Immature natural killer cell (primary cell): ENCODE measurements at regions not wholly inside any gene's neighbourhood (a gene's known extent, or its start where the extent isn't known, plus 50 kb on each side); places are given as distances from the start of the nearest gene placed in this dataset.
"Not testable (repeated sequence)": the region's sequence is repeated elsewhere in the genome, so short reads cannot be mapped to it uniquely, and the experiment has no call there.

Source experiments
- DNase-seq, 3 donors: peaks; one replicate each; pipeline ENCODE4 v3.0.0; 2022; ENCODE audit warnings: mixed read lengths in 1 of 3
- H3K27ac Mint-ChIP-seq, 6 donors: one replicate each; pipeline ENCODE4 v1.8.0; 2020; ENCODE audit warnings: mixed read lengths in 6 of 6, mild to moderate bottlenecking in 5 of 6, inconsistent platforms in 4 of 6, moderate library complexity in 3 of 6
- H3K27me3 Mint-ChIP-seq, 3 donors: one replicate each; pipeline ENCODE4 v1.8.0; 2020 to 2021; ENCODE audit warnings: low read depth in 3 of 3, mild to moderate bottlenecking in 3 of 3, mixed read lengths in 3 of 3, moderate library complexity in 3 of 3, inconsistent platforms in 1 of 3
- H3K36me3 Mint-ChIP-seq, 3 donors: one replicate each; pipeline ENCODE4 v1.8.0; 2020; ENCODE audit warnings: mixed read lengths in 3 of 3, inconsistent platforms in 2 of 3, mild to moderate bottlenecking in 2 of 3
- H3K4me1 Mint-ChIP-seq, 2 donors: one replicate each; pipeline ENCODE4 v1.8.0; 2020; ENCODE audit warnings: inconsistent platforms in 2 of 2, mild to moderate bottlenecking in 2 of 2, mixed read lengths in 2 of 2, moderate library complexity in 1 of 2
- H3K4me3 Mint-ChIP-seq, 5 donors: one replicate each; pipeline ENCODE4 v1.8.0; 2020; ENCODE audit warnings: mild to moderate bottlenecking in 5 of 5, mixed read lengths in 5 of 5, inconsistent platforms in 3 of 5, moderate library complexity in 3 of 5
- H3K9me3 Mint-ChIP-seq, 6 donors: one replicate each; pipeline ENCODE4 v1.8.0; 2020; ENCODE audit warnings: mild to moderate bottlenecking in 6 of 6, mixed read lengths in 6 of 6, inconsistent platforms in 4 of 6, moderate library complexity in 3 of 6

DNA sequence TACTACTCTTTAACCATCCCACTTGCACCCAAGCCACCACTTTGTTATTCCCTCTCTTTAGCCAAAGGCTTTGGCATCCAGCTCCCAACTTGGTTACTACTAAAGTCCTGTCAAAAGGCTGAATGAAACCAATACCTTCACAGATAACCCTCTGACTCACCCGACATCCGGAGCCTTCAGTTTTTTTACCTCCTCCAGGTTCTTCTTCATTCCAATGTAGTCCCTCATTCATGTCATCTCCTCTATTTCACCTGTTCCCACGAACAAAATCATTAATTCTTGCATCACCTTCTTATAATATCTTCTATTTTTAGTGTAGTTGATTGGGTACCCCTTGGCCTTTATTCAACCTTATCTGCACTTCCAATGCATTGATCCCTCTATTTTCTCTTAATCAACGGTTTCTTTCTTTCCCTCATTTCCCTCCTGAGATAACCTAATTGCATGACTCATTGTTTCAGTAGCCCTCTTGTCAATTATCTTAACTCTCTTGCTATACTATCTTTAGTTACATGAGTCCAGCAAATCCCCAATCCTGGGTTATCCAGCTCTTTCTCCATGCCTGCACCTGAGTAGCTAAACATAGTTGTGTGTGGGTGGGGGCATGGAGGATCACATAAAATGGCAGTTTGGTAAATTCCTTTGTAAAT, 87.2 kb upstream of the COL1A2 start:
- no peak for DNase-seq
- H3K36me3 Mint-ChIP-seq: no peaks in the 10 kb centered on the region
- H3K9me3 Mint-ChIP-seq: peaks cover 0 to 9% (median 1%) of the 10 kb centered on the region in 6 donors
- no peak overlapping the region for H3K4me3 Mint-ChIP-seq
- no peak overlapping the region for H3K27ac Mint-ChIP-seq
- H3K4me1 Mint-ChIP-seq: no peaks in the 10 kb centered on the region
- peaks cover 0 to 2% (median 1%) of the 10 kb centered on the region in 3 donors for H3K27me3 Mint-ChIP-seq

- Mint-ChIP-seq H3K4me1 (no peaks in the 10 kb centered on the region), H3K27ac (no peak overlapping the region), H3K36me3 (no peaks in the 10 kb centered on the region), H3K27me3 (peaks cover 0 to 3% (median 2%) of the 10 kb centered on the region in 3 donors), H3K4me3 (no peak overlapping the region), H3K9me3 (peaks cover 0 to 9% (median under 1%) of the 10 kb centered on the region in 6 donors)
- no peak for DNase-seq
Measured at GRCh38 chr7:94311515-94311914, 83.2 kb upstream of the COL1A2 start.

DNA sequence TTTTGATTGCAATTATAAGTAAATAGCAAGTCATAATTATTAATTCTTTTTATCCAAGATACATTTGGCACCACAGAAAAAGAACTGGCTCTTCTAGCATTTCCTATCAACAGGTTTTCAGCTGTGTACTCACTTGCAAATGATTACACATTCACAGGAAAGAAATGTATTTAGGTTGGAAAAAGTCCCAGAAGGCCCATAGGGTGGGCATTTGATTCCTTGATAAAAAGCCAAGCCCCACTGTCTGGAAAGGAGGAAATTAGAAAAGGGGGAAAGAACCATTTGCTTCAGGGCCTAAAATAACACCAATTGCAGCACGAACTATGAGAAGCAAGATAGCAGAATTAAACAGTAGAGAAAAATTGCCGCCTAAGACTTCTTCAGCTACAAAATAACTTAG, 80.8 kb upstream of the COL1A2 start:
- H3K27ac Mint-ChIP-seq: no peak overlapping the region
- H3K36me3 Mint-ChIP-seq: no peaks in the 10 kb centered on the region
- peaks cover 0 to 9% (median 1%) of the 10 kb centered on the region in 6 donors for H3K9me3 Mint-ChIP-seq
- peaks cover 0 to 3% (median 2%) of the 10 kb centered on the region in 3 donors for H3K27me3 Mint-ChIP-seq
- H3K4me1 Mint-ChIP-seq: no peaks in the 10 kb centered on the region
- no peak for DNase-seq
- H3K4me3 Mint-ChIP-seq: no peak overlapping the region

DNA sequence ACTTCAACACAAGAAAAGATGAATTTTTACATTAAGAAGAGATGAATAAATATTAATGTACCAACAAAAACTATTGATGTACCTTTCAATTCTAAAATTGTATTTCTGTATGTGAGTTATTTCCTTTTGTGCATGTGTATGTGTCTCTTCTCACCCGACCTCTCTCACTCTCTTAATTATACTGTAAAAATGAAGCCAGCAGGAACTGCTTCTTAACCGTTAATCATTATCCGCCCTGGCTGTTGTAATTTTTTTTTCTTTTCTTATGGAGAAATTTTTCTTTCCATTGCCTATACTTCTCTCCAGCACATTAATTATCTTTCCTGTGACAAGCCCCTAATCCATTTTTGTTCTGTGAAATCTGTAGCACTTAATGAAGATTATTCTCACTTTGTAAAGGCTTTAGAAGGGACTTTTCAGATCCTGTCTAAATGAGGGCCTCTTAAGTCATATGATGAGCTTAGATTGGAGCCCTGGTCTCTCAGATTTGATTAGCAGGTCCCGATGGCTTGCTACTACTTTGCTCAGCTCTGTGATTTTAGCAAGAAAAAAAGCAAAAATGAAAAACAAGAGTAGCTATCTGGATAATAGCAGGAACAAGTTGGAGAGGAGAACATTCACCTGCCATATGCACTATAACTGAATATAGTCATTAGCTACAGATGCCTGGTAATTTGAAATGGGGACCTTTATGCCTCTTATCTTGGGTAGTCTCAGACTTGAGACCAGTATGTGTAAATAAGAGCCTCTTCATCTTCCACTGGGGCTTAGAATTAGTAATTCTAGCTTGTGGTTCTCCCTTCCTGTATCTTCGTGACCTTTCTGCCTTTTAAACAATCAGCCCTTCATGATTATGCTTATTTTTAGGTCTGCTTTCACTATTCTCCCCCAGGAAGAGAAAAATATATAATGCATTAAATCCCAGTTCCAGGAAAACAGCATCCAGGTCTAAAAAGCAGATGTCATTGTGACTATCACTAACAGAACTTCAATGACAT, 80.0 kb upstream of the COL1A2 start:
- Mint-ChIP-seq H3K36me3 (no peaks in the 10 kb centered on the region), H3K27me3 (peaks cover 1 to 3% (median 2%) of the 10 kb centered on the region in 3 donors), H3K4me3 (no peak overlapping the region), H3K4me1 (no peaks in the 10 kb centered on the region), H3K27ac (no peak overlapping the region), H3K9me3 (peaks cover 0 to 10% (median 2%) of the 10 kb centered on the region in 6 donors)
- DNase-seq: no peak

GRCh38 chr7:94321138-94321537, 73.6 kb upstream of the COL1A2 start:
- peaks cover 5 to 25% (median 11%) of the 10 kb centered on the region in 6 donors for H3K9me3 Mint-ChIP-seq
- not testable (repeated sequence) for H3K27ac Mint-ChIP-seq, H3K4me1 Mint-ChIP-seq, H3K4me3 Mint-ChIP-seq, H3K27me3 Mint-ChIP-seq, DNase-seq, H3K36me3 Mint-ChIP-seq

DNA sequence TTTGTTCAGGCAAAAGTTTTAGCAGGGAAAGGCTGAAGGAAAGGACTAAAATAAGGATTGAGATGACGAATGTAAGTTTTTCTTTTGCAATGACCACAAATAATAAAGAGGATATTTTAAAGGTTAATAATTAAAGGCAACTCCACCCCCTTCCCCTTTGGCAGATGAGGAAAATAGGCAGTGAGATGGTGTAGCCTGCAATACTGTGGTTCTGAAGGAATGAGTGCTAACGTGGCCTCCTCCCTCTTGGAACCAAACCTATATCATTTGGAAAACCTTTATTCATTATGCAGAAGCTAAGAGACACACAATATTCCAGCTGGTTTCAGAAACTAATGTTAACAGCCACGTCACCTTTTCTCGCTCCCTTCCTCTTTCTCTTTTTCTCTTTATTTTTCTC, 70.9 kb upstream of the COL1A2 start:
- Mint-ChIP-seq H3K36me3 (no peaks in the 10 kb centered on the region), H3K4me3 (no peak overlapping the region), H3K9me3 (peaks cover 5 to 25% (median 12%) of the 10 kb centered on the region in 6 donors), H3K4me1 (no peaks in the 10 kb centered on the region), H3K27ac (no peak overlapping the region), H3K27me3 (peaks cover 0 to 4% (median 0%) of the 10 kb centered on the region in 3 donors)
- DNase-seq: no peak

- Mint-ChIP-seq H3K4me3 (no peak overlapping the region), H3K4me1 (no peaks in the 10 kb centered on the region), H3K27ac (no peak overlapping the region), H3K36me3 (no peaks in the 10 kb centered on the region), H3K27me3 (peaks cover 0 to 3% (median 0%) of the 10 kb centered on the region in 3 donors), H3K9me3 (peaks cover 5 to 21% (median 12%) of the 10 kb centered on the region in 6 donors)
- DNase-seq: no peak
Measured at GRCh38 chr7:94324380-94325121, 70.1 kb upstream of the COL1A2 start.

- DNase-seq: no peak
- H3K4me1 Mint-ChIP-seq: no peaks in the 10 kb centered on the region
- peaks cover 0 to 3% (median 0%) of the 10 kb centered on the region in 3 donors for H3K27me3 Mint-ChIP-seq
- H3K36me3 Mint-ChIP-seq: no peaks in the 10 kb centered on the region
- H3K9me3 Mint-ChIP-seq: peaks cover 5 to 20% (median 12%) of the 10 kb centered on the region in 6 donors
- no peak overlapping the region for H3K27ac Mint-ChIP-seq
- H3K4me3 Mint-ChIP-seq: no peak overlapping the region
Measured at GRCh38 chr7:94325122-94325475, 69.6 kb upstream of the COL1A2 start.

DNA sequence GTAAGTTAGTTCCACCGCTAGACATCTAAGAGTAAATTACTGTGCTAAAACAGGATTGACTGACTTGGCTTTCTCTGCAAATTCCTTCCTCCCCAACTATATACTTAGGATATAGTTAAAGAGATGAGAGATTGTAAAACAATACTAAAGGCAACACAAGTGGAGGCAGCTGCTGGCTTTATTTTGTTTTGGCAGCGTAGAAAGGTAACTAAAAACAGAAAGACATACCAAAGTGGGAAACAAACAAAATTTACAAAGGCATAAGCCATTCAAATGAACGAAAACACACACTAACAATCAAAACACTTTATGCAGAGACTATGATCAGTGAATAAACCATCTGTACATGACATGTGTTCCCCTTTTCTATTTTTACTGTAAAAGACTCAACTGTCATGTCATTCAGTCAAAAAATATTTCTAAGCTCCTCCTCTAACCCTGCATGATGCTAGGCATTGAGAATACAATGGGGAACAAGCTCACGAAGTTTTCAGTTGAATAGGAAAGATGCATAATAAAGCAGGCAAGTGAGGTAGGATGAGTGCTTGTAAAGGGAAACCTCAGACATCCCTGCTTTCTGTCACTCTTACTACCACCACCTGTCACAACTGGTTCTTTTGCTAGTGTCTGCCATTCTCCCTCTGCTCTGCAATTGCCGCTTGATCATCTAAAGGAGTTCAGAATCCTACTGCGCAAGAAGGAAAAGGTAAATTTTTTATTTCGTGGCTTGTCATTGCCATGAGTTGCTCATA, 64.2 kb upstream of the COL1A2 start:
- H3K9me3 Mint-ChIP-seq: peaks cover 0 to 5% (median 0%) of the 10 kb centered on the region in 6 donors
- H3K27me3 Mint-ChIP-seq: no peaks in the 10 kb centered on the region
- no peaks in the 10 kb centered on the region for H3K36me3 Mint-ChIP-seq
- H3K4me1 Mint-ChIP-seq: no peaks in the 10 kb centered on the region
- no peak overlapping the region for H3K4me3 Mint-ChIP-seq
- H3K27ac Mint-ChIP-seq: no peak overlapping the region
- no peak for DNase-seq

- Mint-ChIP-seq H3K4me1 (no peaks in the 10 kb centered on the region), H3K27me3 (no peaks in the 10 kb centered on the region), H3K9me3 (peaks cover 0 to 2% (median 0%) of the 10 kb centered on the region in 6 donors), H3K4me3 (no peak overlapping the region), H3K27ac (no peak overlapping the region), H3K36me3 (no peaks in the 10 kb centered on the region)
- no peak for DNase-seq
Measured at GRCh38 chr7:94332571-94332970, 62.1 kb upstream of the COL1A2 start.

GRCh38 chr7:94333810-94334209, 60.9 kb upstream of the COL1A2 start:
- no peaks in the 10 kb centered on the region for H3K4me1 Mint-ChIP-seq
- H3K36me3 Mint-ChIP-seq: no peaks in the 10 kb centered on the region
- H3K9me3 Mint-ChIP-seq: peaks cover 0 to 2% (median 0%) of the 10 kb centered on the region in 6 donors
- no peak overlapping the region for H3K27ac Mint-ChIP-seq
- no peaks in the 10 kb centered on the region for H3K27me3 Mint-ChIP-seq
- no peak overlapping the region for H3K4me3 Mint-ChIP-seq
- no peak for DNase-seq

DNA sequence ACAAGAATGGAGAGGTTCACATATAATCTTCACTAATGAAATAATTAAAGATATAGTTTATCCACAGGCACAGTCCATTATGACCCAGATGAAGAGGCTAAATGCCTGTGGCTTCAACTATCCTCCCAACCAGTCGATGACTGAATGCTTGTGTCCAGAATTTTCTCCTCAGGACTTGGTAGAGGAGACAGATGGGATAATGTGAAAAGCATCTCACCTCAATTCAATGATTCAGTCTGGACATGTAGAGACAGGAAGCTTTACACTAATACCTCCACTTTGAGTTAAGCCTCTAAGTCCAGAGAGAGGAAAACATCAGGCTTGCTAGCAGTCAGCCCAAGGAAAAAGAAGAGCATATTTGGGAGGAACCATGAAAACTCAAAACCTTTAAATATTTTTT, 59.1 kb upstream of the COL1A2 start:
- H3K27ac Mint-ChIP-seq: no peak overlapping the region
- no peaks in the 10 kb centered on the region for H3K4me1 Mint-ChIP-seq
- DNase-seq: no peak
- H3K4me3 Mint-ChIP-seq: no peak overlapping the region
- no peaks in the 10 kb centered on the region for H3K27me3 Mint-ChIP-seq
- no peaks in the 10 kb centered on the region for H3K36me3 Mint-ChIP-seq
- H3K9me3 Mint-ChIP-seq: peaks cover 0 to 2% (median 0%) of the 10 kb centered on the region in 6 donors

- Mint-ChIP-seq H3K27ac (no peak overlapping the region), H3K27me3 (no peaks in the 10 kb centered on the region), H3K9me3 (peaks cover 0 to 2% (median 0%) of the 10 kb centered on the region in 6 donors), H3K4me1 (no peaks in the 10 kb centered on the region), H3K36me3 (no peaks in the 10 kb centered on the region), H3K4me3 (no peak overlapping the region)
- no peak for DNase-seq
Measured at GRCh38 chr7:94336009-94336408, 58.7 kb upstream of the COL1A2 start.
